Right atrium auricular region (tissue), 2 donors: ENCODE measurements at regions not wholly inside any gene's neighbourhood (a gene's known extent, or its start where the extent isn't known, plus 50 kb on each side); places are given as distances from the start of the nearest gene placed in this dataset.

Experiments
- DNase-seq: peaks from one replicate; pipeline ENCODE4 v3.0.0-alpha.2; 2019; ENCODE audit warnings: low spot score
- H3K27ac ChIP-seq, 2 donors: fragments of 200-600 bp; sonication (generic); 1 replicate in 1 of 2; 2 replicates in 1 of 2; pipeline ENCODE4 v1.5.1; 2016 to 2019
- H3K27me3 ChIP-seq, 2 donors: fragments of 200-600 bp; sonication (generic); one replicate each; pipeline versions ENCODE4 v1.5.1 to v1.6.0; 2017 to 2019
- H3K36me3 ChIP-seq: fragments of 200-600 bp; sonication (generic); one replicate; pipeline ENCODE4 v1.5.1; 2016
- H3K4me1 ChIP-seq, 2 donors: fragments of 200-600 bp; sonication (generic); one replicate each; pipeline versions ENCODE4 v1.5.1 to v1.6.0; 2017 to 2019
- H3K4me3 ChIP-seq, 2 donors: fragments of 200-600 bp; sonication (generic); 1 replicate in 1 of 2; 2 replicates in 1 of 2; pipeline ENCODE4 v1.5.1; 2017 to 2019; ENCODE audit warnings: mild to moderate bottlenecking in 1 of 2, moderate library complexity in 1 of 2
- H3K9me3 ChIP-seq, 2 donors: fragments of 200-600 bp; sonication (generic); one replicate each; pipeline ENCODE4 v1.5.1; 2019
- CTCF ChIP-seq, 2 donors: fragments of 200-600 bp; sonication (generic); IDR thresholded peaks; one replicate each; pipeline ENCODE4 v1.5.1; 2019; ENCODE audit warnings: antibody characterized with exemption in 2 of 2

- no peak for DNase-seq
- no peak for TF ChIP-seq CTCF (IDR thresholded peaks at IDR 0.05)
- H3K27me3 ChIP-seq = no peaks in the 10 kb centered on the region
- H3K4me1 ChIP-seq = no peaks in the 10 kb centered on the region
- no peaks in the 10 kb centered on the region for H3K9me3 ChIP-seq
- H3K36me3 ChIP-seq = no peaks in the 10 kb centered on the region
- no peak overlapping the region for H3K27ac ChIP-seq
- no peak overlapping the region for H3K4me3 ChIP-seq
These were observed 183.8 kb upstream of the XYLT1 start for GRCh38 chr16:17654571-17654970.

- TF ChIP-seq CTCF (IDR thresholded peaks at IDR 0.05) = no peak
- no peak overlapping the region for H3K27ac ChIP-seq
- H3K9me3 ChIP-seq = no peaks in the 10 kb centered on the region
- H3K36me3 ChIP-seq = no peaks in the 10 kb centered on the region
- no peak for DNase-seq
- H3K4me3 ChIP-seq = no peak overlapping the region
- no peaks in the 10 kb centered on the region for H3K27me3 ChIP-seq
- H3K4me1 ChIP-seq = no peaks in the 10 kb centered on the region
These were observed 183.4 kb upstream of the XYLT1 start for GRCh38 chr16:17654142-17654541.

DNA sequence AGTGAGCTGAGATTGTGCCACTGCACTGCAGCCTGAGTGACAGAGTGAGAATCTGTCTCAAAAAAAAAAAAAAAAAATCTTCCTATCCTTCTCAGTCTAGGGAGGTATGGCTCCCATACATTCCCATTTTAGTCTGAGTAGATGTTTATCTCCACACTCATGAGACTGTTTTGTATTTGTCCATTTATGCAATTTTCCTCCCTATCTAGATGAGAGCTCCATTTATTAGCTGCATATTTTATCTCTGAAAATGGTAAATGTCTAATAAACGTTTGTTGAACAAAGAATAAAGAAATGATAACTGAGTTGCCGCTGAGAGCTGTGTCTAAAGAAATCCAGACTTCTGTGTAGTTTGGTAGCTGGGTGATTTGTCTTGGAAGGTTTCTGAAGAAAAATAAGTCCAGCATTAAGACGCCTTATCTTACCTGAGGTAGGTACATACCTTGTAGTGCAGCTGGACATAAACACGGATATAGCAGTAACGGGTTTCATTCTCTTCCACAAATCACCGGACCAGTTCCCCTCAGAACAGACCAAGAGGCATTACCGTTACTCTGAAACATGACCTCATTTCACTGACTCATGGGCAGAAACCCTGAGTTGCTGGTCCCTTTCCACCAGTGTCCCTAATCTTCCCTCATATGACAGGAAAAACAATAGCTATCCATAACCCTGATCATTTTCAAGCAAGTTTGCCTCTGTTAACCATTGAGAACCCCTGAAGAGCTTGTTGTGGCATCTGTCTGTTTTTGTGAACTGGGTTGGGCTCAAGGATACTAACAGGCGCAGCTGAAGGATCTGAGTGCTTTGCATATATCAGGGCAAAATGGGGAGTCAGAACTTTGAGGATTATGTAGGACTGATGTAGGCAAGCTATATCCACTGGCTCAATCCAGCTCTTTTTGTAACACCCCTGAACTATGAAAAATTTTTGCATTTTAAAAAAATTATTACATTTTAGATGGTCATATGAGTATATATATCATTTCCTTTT is 177.4 kb upstream of the XYLT1 start:
- no peak for DNase-seq
- H3K4me3 ChIP-seq = no peak overlapping the region
- no peaks in the 10 kb centered on the region for H3K36me3 ChIP-seq
- peaks cover 0 to 16% of the 10 kb centered on the region in 2 donors for H3K9me3 ChIP-seq
- TF ChIP-seq CTCF (IDR thresholded peaks at IDR 0.05) = no peak
- H3K27ac ChIP-seq = no peak overlapping the region
- H3K27me3 ChIP-seq = no peaks in the 10 kb centered on the region
- H3K4me1 ChIP-seq = no peaks in the 10 kb centered on the region

DNA sequence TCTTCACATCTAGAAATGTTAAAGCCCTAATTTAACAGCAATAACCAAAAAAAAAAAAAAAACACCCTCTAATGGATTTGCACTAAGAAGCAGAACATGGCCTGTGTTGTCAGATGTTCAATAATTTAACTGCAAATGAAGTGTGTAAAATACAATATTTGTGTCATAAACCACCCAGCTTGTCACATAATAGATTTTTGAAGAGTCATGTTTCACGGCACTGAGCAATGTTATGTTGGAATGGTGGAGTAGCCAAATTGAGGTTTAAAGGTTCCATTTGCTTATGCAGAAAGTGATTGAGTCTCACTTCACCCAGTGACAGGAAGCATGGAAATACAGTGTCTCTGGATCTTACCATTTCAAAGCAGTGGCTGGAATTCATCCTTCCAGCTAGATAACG is 173.2 kb upstream of the XYLT1 start:
- no peaks in the 10 kb centered on the region for H3K4me1 ChIP-seq
- H3K27ac ChIP-seq = no peak overlapping the region
- H3K4me3 ChIP-seq = no peak overlapping the region
- no peak for DNase-seq
- no peaks in the 10 kb centered on the region for H3K27me3 ChIP-seq
- TF ChIP-seq CTCF (IDR thresholded peaks at IDR 0.05) = no peak
- H3K36me3 ChIP-seq = no peaks in the 10 kb centered on the region
- peaks cover 0 to 16% of the 10 kb centered on the region in 2 donors for H3K9me3 ChIP-seq

- H3K4me3 ChIP-seq = no peak overlapping the region
- peaks cover 0 to 16% of the 10 kb centered on the region in 2 donors for H3K9me3 ChIP-seq
- H3K4me1 ChIP-seq = no peaks in the 10 kb centered on the region
- TF ChIP-seq CTCF (IDR thresholded peaks at IDR 0.05) = no peak
- no peaks in the 10 kb centered on the region for H3K27me3 ChIP-seq
- H3K36me3 ChIP-seq = no peaks in the 10 kb centered on the region
- DNase-seq = no peak
- H3K27ac ChIP-seq = no peak overlapping the region
These were observed 171.2 kb upstream of the XYLT1 start for GRCh38 chr16:17641990-17642389.
